Natural killer cell (primary cell): ENCODE measurements at regions not wholly inside any gene's neighbourhood (a gene's known extent, or its start where the extent isn't known, plus 50 kb on each side); places are given as distances from the start of the nearest gene placed in this dataset.

ENCODE experiments used
- ATAC-seq, 3 donors: fragments of 150-1000 bp in 2 of 3; fragments of 200-7000 bp in 1 of 3; cut with Tn5 transposase; 1 replicate in 1 of 3; 2 replicates in 2 of 3; pipeline ENCODE4 v1.10.0; 2021; ENCODE audit warnings: mild to moderate bottlenecking in 2 of 3, moderate library complexity in 2 of 3
- DNase-seq, 2 donors: peaks; one replicate each; pipeline versions ENCODE4 v3.0.0 to v3.0.0-alpha.2; 2013 to 2021; ENCODE audit warnings: mixed read lengths in 1 of 2
- H3K27ac ChIP-seq: one replicate; pipeline ENCODE4 v1.5.1; 2013; ENCODE audit warnings: mild to moderate bottlenecking, low read length
- H3K27me3 ChIP-seq: one replicate; pipeline ENCODE4 v1.6.1; 2013; ENCODE audit warnings: low read length; ENCODE audit not compliant: control insufficient read depth, insufficient read depth
- H3K36me3 ChIP-seq: one replicate; pipeline ENCODE4 v1.6.1; 2013; ENCODE audit warnings: low read length; ENCODE audit not compliant: control insufficient read depth, insufficient read depth
- H3K4me1 ChIP-seq: one replicate; pipeline ENCODE4 v1.6.1; 2013; ENCODE audit warnings: low read length; ENCODE audit not compliant: control insufficient read depth, insufficient read depth
- H3K4me3 ChIP-seq: one replicate; pipeline ENCODE4 v1.5.1; 2013; ENCODE audit warnings: low read length
- H3K9me3 ChIP-seq: one replicate; pipeline ENCODE4 v1.6.1; 2013; ENCODE audit warnings: low read length; ENCODE audit not compliant: control insufficient read depth, insufficient read depth
- H3K27ac Mint-ChIP-seq, 2 donors: one replicate each; pipeline ENCODE4 v1.8.0; 2022; ENCODE audit warnings: mild to moderate bottlenecking in 2 of 2, mixed read lengths in 2 of 2, moderate library complexity in 1 of 2
- H3K27me3 Mint-ChIP-seq, 2 donors: one replicate each; pipeline ENCODE4 v1.8.0; 2022; ENCODE audit warnings: low read depth in 2 of 2, mixed read lengths in 2 of 2
- H3K36me3 Mint-ChIP-seq: one replicate; pipeline ENCODE4 v1.8.0; 2022; ENCODE audit warnings: mixed read lengths
- H3K4me1 Mint-ChIP-seq, 2 donors: one replicate each; pipeline ENCODE4 v1.8.0; 2022; ENCODE audit warnings: mixed read lengths in 2 of 2
- H3K4me3 Mint-ChIP-seq: one replicate; pipeline ENCODE4 v1.8.0; 2022; ENCODE audit warnings: mild to moderate bottlenecking, moderate library complexity, mixed read lengths
- H3K9me3 Mint-ChIP-seq, 2 donors: one replicate each; pipeline ENCODE4 v1.8.0; 2022; ENCODE audit warnings: mixed read lengths in 2 of 2
- CTCF ChIP-seq: fragments of 200-600 bp; IDR thresholded peaks from one replicate; pipeline ENCODE4 v1.8.0; 2022; ENCODE audit warnings: antibody characterized with exemption
- WGBS: methylation state at CpG from one replicate; pipeline ENCODE4 v1.1.7; 2013; ENCODE audit warnings: missing lambda C conversion rate; ENCODE audit not compliant: insufficient coverage; 5-methylcytosine and 5-hydroxymethylcytosine counted together
- intact Hi-C: fragments of 100-400 bp; cut with micrococcal nuclease; formaldehyde crosslinking; loops from one replicate; pipeline ENCODE4 v1.14.2; 2022

- intact Hi-C loops: no loop called here
These were observed 392.3 kb downstream of the FOXO1 start for GRCh38 chr13:40274103-40274502.

GRCh38 chr13:40275155-40275554, 391.3 kb downstream of the FOXO1 start:
- ATAC-seq: no peak
- H3K4me1 Mint-ChIP-seq: peaks cover 15% of the 10 kb centered on the region in 2 donors
- no peaks in the 10 kb centered on the region for H3K9me3 Mint-ChIP-seq

More at GRCh38 chr13:40274103-40274502, 392.3 kb downstream of the FOXO1 start:
- H3K27me3 Mint-ChIP-seq: peaks cover 0 to 8% of the 10 kb centered on the region in 2 donors
- Histone ChIP-seq H3K36me3 (no peaks in the 10 kb centered on the region), H3K27me3 (no peaks in the 10 kb centered on the region), H3K9me3 (no peaks in the 10 kb centered on the region), H3K4me1 (peaks cover 5% of the 10 kb centered on the region), H3K4me3 (no peak overlapping the region), H3K27ac (no peak overlapping the region)
- DNase-seq: no peak
- no peaks in the 10 kb centered on the region for H3K36me3 Mint-ChIP-seq
- no peak overlapping the region for H3K4me3 Mint-ChIP-seq
- no peak for TF ChIP-seq CTCF
- H3K4me1 Mint-ChIP-seq: peaks cover 15 to 16% of the 10 kb centered on the region in 2 donors
- ATAC-seq: no peak
- H3K9me3 Mint-ChIP-seq: no peaks in the 10 kb centered on the region
- 90% methylated on average over 1 of the region's 3 CpGs for WGBS
- H3K27ac Mint-ChIP-seq: no peak overlapping the region

GRCh38 chr13:40275636-40276035, 390.8 kb downstream of the FOXO1 start:
- no peaks in the 10 kb centered on the region for H3K36me3 Mint-ChIP-seq
- H3K9me3 ChIP-seq: no peaks in the 10 kb centered on the region
- peak overlapping the region in 1 of 2 donors; percentile 13 for H3K27ac Mint-ChIP-seq
- H3K4me3 Mint-ChIP-seq: no peak overlapping the region
- TF ChIP-seq CTCF: no peak
- ATAC-seq: no peak
- H3K4me1 ChIP-seq: peaks cover 5% of the 10 kb centered on the region
- H3K9me3 Mint-ChIP-seq: no peaks in the 10 kb centered on the region
- no peaks in the 10 kb centered on the region for H3K27me3 ChIP-seq
- no peak overlapping the region for H3K4me3 ChIP-seq
- no peaks in the 10 kb centered on the region for H3K36me3 ChIP-seq
- peaks cover 10 to 11% of the 10 kb centered on the region in 2 donors for H3K4me1 Mint-ChIP-seq
- intact Hi-C loops: no loop called here
- WGBS: 88% methylated on average over 3 of the region's 3 CpGs
- DNase-seq: no peak
- H3K27ac ChIP-seq: no peak overlapping the region
- peaks cover 0 to 8% of the 10 kb centered on the region in 2 donors for H3K27me3 Mint-ChIP-seq

More at GRCh38 chr13:40275155-40275554, 391.3 kb downstream of the FOXO1 start:
- no peak for TF ChIP-seq CTCF
- peaks cover 0 to 8% of the 10 kb centered on the region in 2 donors for H3K27me3 Mint-ChIP-seq
- Histone ChIP-seq H3K27me3 (no peaks in the 10 kb centered on the region), H3K4me1 (peaks cover 5% of the 10 kb centered on the region), H3K9me3 (no peaks in the 10 kb centered on the region), H3K4me3 (no peak overlapping the region), H3K36me3 (no peaks in the 10 kb centered on the region), H3K27ac (no peak overlapping the region)
- H3K4me3 Mint-ChIP-seq: no peak overlapping the region
- H3K36me3 Mint-ChIP-seq: no peaks in the 10 kb centered on the region
- no peak for DNase-seq
- H3K27ac Mint-ChIP-seq: peak overlapping the region in 1 of 2 donors; percentile 13
- intact Hi-C loops: no loop called here
- 92% methylated on average over 4 of the region's 4 CpGs for WGBS

GRCh38 chr13:40283666-40284065, 382.8 kb downstream of the FOXO1 start:
- no peaks in the 10 kb centered on the region for H3K4me1 ChIP-seq
- H3K36me3 Mint-ChIP-seq: no peaks in the 10 kb centered on the region
- no peak overlapping the region for H3K4me3 Mint-ChIP-seq
- H3K4me1 Mint-ChIP-seq: no peaks in the 10 kb centered on the region
- no peak overlapping the region for H3K4me3 ChIP-seq
- ATAC-seq (no peak), DNase-seq (no peak)
- H3K27me3 Mint-ChIP-seq: no peaks in the 10 kb centered on the region
- TF ChIP-seq CTCF: no peak
- H3K27ac Mint-ChIP-seq: no peak overlapping the region
- intact Hi-C loops: no loop called here
- no peaks in the 10 kb centered on the region for H3K9me3 Mint-ChIP-seq
- WGBS: 96% methylated on average over 3 of the region's 3 CpGs
- H3K9me3 ChIP-seq: no peaks in the 10 kb centered on the region
- H3K36me3 ChIP-seq: no peaks in the 10 kb centered on the region
- H3K27ac ChIP-seq: no peak overlapping the region
- H3K27me3 ChIP-seq: no peaks in the 10 kb centered on the region
